IPS-NIHi7 (cell line): ENCODE measurements at regions not wholly inside any gene's neighbourhood (a gene's known extent, or its start where the extent isn't known, plus 50 kb on each side); places are given as distances from the start of the nearest gene placed in this dataset.
"Not testable (repeated sequence)": the region's sequence is repeated elsewhere in the genome, so short reads cannot be mapped to it uniquely, and the experiment has no call there.

Experiments used
- DNase-seq: peaks from one replicate; pipeline ENCODE4 v3.0.0; 2012; ENCODE audit warnings: mixed read lengths; ENCODE audit errors: extremely low spot score

- no peak for DNase-seq
These were observed 311.4 kb upstream of the FSTL5 start for GRCh38 chr4:162475246-162475645.

GRCh38 chr4:162469977-162470376 is 306.2 kb upstream of the FSTL5 start:
- DNase-seq = no peak

- not testable (repeated sequence) for DNase-seq
These were observed 301.6 kb upstream of the FSTL5 start for GRCh38 chr4:162465356-162465755.

- DNase-seq = no peak
These were observed 298.2 kb upstream of the FSTL5 start for GRCh38 chr4:162461952-162462351.

- DNase-seq = no peak
These were observed 294.3 kb upstream of the FSTL5 start for GRCh38 chr4:162458051-162458450.

GRCh38 chr4:162457071-162457865 is 293.5 kb upstream of the FSTL5 start:
- DNase-seq = no peak

- DNase-seq = no peak
These were observed 292.3 kb upstream of the FSTL5 start for GRCh38 chr4:162456106-162456505.

GRCh38 chr4:162450531-162451035 is 286.8 kb upstream of the FSTL5 start:
- no peak for DNase-seq

- DNase-seq = no peak
These were observed 279.7 kb upstream of the FSTL5 start for GRCh38 chr4:162443510-162443909.

GRCh38 chr4:162442128-162442527 is 278.3 kb upstream of the FSTL5 start:
- DNase-seq = no peak

- DNase-seq = no peak
These were observed 258.5 kb upstream of the FSTL5 start for GRCh38 chr4:162422312-162422711.

GRCh38 chr4:162410854-162411253 is 247.1 kb upstream of the FSTL5 start:
- DNase-seq = no peak

GRCh38 chr4:162409048-162409447 is 245.2 kb upstream of the FSTL5 start:
- no peak for DNase-seq

- DNase-seq = no peak
These were observed 244.5 kb upstream of the FSTL5 start for GRCh38 chr4:162408309-162408708.

- DNase-seq = no peak
These were observed 243.0 kb upstream of the FSTL5 start for GRCh38 chr4:162406637-162407365.

GRCh38 chr4:162403932-162404331 is 240.1 kb upstream of the FSTL5 start:
- no peak for DNase-seq

- DNase-seq = no peak
These were observed 239.6 kb upstream of the FSTL5 start for GRCh38 chr4:162403419-162403818.

GRCh38 chr4:162401021-162401420 is 237.2 kb upstream of the FSTL5 start:
- DNase-seq = no peak

- DNase-seq = no peak
These were observed 229.1 kb upstream of the FSTL5 start for GRCh38 chr4:162392946-162393345.

GRCh38 chr4:162366146-162366545 is 202.3 kb upstream of the FSTL5 start:
- no peak for DNase-seq

- DNase-seq = no peak
These were observed 200.9 kb upstream of the FSTL5 start for GRCh38 chr4:162364651-162365050.

GRCh38 chr4:162360369-162361149 is 196.8 kb upstream of the FSTL5 start:
- DNase-seq = no peak
